ENCODE measurements at regions not wholly inside any gene's neighbourhood (a gene's known extent, or its start where the extent isn't known, plus 50 kb on each side); places are given as distances from the start of the nearest gene placed in this dataset.

DNA sequence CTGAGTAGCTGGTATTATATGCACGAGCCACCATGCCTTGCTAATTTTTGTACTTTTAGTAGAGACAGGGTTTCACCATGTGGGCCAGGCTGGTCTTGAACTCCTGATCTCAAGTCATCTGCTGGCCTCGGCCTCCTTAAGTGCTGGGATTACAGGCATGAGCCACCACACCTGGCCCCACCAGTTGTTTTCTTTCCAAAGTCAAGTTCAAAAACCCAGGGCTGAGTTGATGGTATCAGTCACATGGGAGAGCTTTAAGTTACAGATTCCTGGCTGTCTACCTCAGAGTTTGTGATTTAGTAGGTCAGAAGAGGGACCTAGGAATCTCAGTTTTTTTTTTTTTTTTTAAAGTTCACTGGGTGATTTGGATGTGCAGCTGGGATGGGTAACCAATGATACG is 107.7 kb downstream of the SCP2D1 start:
- no peak overlapping the region for H2BK15ac ChIP-seq (ENCODE audit: low read length)
- H3K4me2 ChIP-seq (ENCODE audit: insufficient read depth in 1 of 2, low read depth in 2 of 2, low read length in 2 of 2) = no peak overlapping the region
- no peak overlapping the region for H3K18ac ChIP-seq (ENCODE audit: extremely low read depth, low read length)
- no peak for DNase-seq (ENCODE audit: low read depth in 1 of 2, low spot score in 2 of 2)
- H3K79me2 ChIP-seq (ENCODE audit: control insufficient read depth in 1 of 2, insufficient read depth in 2 of 2, low read length in 2 of 2) = no peaks in the 10 kb centered on the region
- H4K20me1 ChIP-seq (replicated peaks in 1 of 2; ENCODE audit: control insufficient read depth in 1 of 2, insufficient read depth in 2 of 2, low read length in 2 of 2) = no peaks in the 10 kb centered on the region
- H3K23ac ChIP-seq (ENCODE audit: insufficient read length) = no peak overlapping the region
- ChIA-PET POLR2A (ENCODE audit: partially characterized antibody) (no interaction called here), CTCF (ENCODE audit: partially characterized antibody) (interaction anchor here (0.7 to 2.3 kb wide), 2 partner anchors 17 to 63 kb away, joined by 3 to 9 read pairs; no protein-coding TSS in a partner anchor)
- no peaks in the 10 kb centered on the region for H3K27me3 ChIP-seq (replicated peaks in 1 of 4; ENCODE audit: control insufficient read depth in 3 of 4, extremely low read depth in 1 of 4, insufficient read depth in 3 of 4, low read length in 3 of 4)
- no peaks in the 10 kb centered on the region for H3K23me2 ChIP-seq (ENCODE audit: low read depth, low read length)
- H4K8ac ChIP-seq (ENCODE audit: extremely low read depth, insufficient read depth, low read length) = no peak overlapping the region
- H4K91ac ChIP-seq (replicated peaks; ENCODE audit: insufficient read length, low read length) = no peak overlapping the region
- no peak overlapping the region for H4K5ac ChIP-seq (ENCODE audit: insufficient read length, low read depth, low read length)
- H3K27ac ChIP-seq (ENCODE audit: low read depth, low read length) = no peak overlapping the region
- no peaks in the 10 kb centered on the region for H3K79me1 ChIP-seq (ENCODE audit: low read depth, low read length)
- H3K9me3 ChIP-seq (ENCODE audit: insufficient read depth in 2 of 2, low read depth in 1 of 2, low read length in 1 of 2) = no peaks in the 10 kb centered on the region
- no peak overlapping the region for H3K9ac ChIP-seq (replicated peaks in 1 of 4; ENCODE audit: extremely low read depth in 1 of 4, low read depth in 3 of 4, low read length in 3 of 4)
- no peak for FAIRE-seq
- H2BK12ac ChIP-seq (ENCODE audit: low read depth, low read length) = no peak overlapping the region
- no peak overlapping the region for H3K56ac ChIP-seq (replicated peaks; ENCODE audit: insufficient read length, low read depth, low read length)
- no peak overlapping the region for H2AFZ ChIP-seq (ENCODE audit: low read length)
- H3K4me1 ChIP-seq (replicated peaks in 1 of 4; ENCODE audit: control insufficient read depth in 3 of 4, insufficient read depth in 4 of 4, low read length in 3 of 4) = no peaks in the 10 kb centered on the region
- no peak overlapping the region for H2BK20ac ChIP-seq (ENCODE audit: low read length)
- no peak overlapping the region for H2AK5ac ChIP-seq (ENCODE audit: low read depth, low read length)
- no peak overlapping the region for H3K4me3 ChIP-seq (ENCODE audit: extremely low read depth in 1 of 4, insufficient read depth in 2 of 4, low read depth in 3 of 4, low read length in 4 of 4)
- WGBS, 2 experiments (ENCODE audit: extremely low coverage in 1 of 2, insufficient coverage in 1 of 2, insufficient read length in 1 of 2, insufficient replicate concordance in 2 of 2, low coverage in 1 of 2, low lambda C conversion rate in 2 of 2, missing lambda C conversion rate in 1 of 2) = 88% methylated on average over 3 of the region's 3 CpGs; no CpG with 5 or more reads in 1 of the 2 experiments
- H2BK5ac ChIP-seq (ENCODE audit: low read depth, low read length) = no peak overlapping the region
- TF ChIP-seq RXRA (IDR thresholded peaks at IDR 0.05; ENCODE audit: insufficient read depth, low read depth, low read length) = no peak
- no peak for TF ChIP-seq BACH1 (IDR thresholded peaks at IDR 0.05; ENCODE audit: low read length)
- H3K4ac ChIP-seq (replicated peaks; ENCODE audit: insufficient read length, low read depth, low read length) = no peak overlapping the region
- no peaks in the 10 kb centered on the region for H3K36me3 ChIP-seq (ENCODE audit: control insufficient read depth in 2 of 4, insufficient read depth in 4 of 4, low read length in 3 of 4)
- H3K14ac ChIP-seq (ENCODE audit: insufficient read length) = no peak overlapping the region
- H2BK120ac ChIP-seq (replicated peaks; ENCODE audit: low read depth, low read length) = no peak overlapping the region

Data from H1 (cell line).